ENCODE measurements at regions not wholly inside any gene's neighbourhood (a gene's known extent, or its start where the extent isn't known, plus 50 kb on each side); places are given as distances from the start of the nearest gene placed in this dataset.

DNA sequence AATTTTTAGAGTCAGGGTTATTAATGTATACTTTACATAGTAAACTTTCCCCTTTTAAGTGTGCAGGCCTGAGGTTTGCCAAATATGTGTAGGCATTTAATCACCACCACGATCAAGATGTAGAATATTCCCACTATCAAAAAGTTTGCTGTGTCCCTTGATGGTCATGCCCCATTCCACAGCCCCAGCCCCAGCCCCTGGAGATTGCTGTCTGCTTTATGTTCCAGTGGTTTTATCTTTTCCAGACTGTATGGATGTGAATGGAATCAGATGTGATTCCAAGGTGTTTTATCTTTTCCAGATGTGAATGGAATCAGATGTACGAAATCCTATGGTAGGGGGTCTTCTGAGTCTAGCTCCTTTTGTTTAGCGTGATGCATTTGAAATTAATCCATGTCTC, 93.1 kb upstream of the B3GAT1 start:
- TF ChIP-seq, protein P1, sequence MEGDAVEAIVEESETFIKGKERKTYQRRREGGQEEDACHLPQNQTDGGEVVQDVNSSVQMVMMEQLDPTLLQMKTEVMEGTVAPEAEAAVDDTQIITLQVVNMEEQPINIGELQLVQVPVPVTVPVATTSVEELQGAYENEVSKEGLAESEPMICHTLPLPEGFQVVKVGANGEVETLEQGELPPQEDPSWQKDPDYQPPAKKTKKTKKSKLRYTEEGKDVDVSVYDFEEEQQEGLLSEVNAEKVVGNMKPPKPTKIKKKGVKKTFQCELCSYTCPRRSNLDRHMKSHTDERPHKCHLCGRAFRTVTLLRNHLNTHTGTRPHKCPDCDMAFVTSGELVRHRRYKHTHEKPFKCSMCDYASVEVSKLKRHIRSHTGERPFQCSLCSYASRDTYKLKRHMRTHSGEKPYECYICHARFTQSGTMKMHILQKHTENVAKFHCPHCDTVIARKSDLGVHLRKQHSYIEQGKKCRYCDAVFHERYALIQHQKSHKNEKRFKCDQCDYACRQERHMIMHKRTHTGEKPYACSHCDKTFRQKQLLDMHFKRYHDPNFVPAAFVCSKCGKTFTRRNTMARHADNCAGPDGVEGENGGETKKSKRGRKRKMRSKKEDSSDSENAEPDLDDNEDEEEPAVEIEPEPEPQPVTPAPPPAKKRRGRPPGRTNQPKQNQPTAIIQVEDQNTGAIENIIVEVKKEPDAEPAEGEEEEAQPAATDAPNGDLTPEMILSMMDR (IDR thresholded peaks at IDR 0.05; ENCODE audit: insufficient read depth, low read depth, low read length): no peak
- no peak for TF ChIP-seq EZH2 (IDR thresholded peaks at IDR 0.05; ENCODE audit: insufficient read depth, low read length)

Data from astrocyte (in vitro differentiated cells and primary cell).